ENCODE measurements at regions not wholly inside any gene's neighbourhood (a gene's known extent, or its start where the extent isn't known, plus 50 kb on each side); places are given as distances from the start of the nearest gene placed in this dataset.

- Histone ChIP-seq H3K4me1 (ENCODE audit: control insufficient read depth, insufficient read depth, low read length) (peaks cover 17% of the 10 kb centered on the region), H3K79me1 (ENCODE audit: low read depth in 1 of 2, low read length in 2 of 2) (no peaks in the 10 kb centered on the region), H4K5ac (ENCODE audit: low read depth, low read length) (no peak overlapping the region), H2BK5ac (ENCODE audit: low read depth, low read length, poor library complexity, severe bottlenecking) (no peak overlapping the region), H2AFZ (replicated peaks; ENCODE audit: low read length, poor library complexity) (no peak overlapping the region), H2BK15ac (ENCODE audit: low read depth, low read length) (no peak overlapping the region), H3K9me1 (ENCODE audit: insufficient read depth, low read length) (peaks cover 15% of the 10 kb centered on the region), H2BK20ac (ENCODE audit: low read depth, low read length) (no peak overlapping the region; the same call in 1 of the 2 replicates), H3K36me3 (ENCODE audit: control insufficient read depth, insufficient read depth, low read length) (no peaks in the 10 kb centered on the region), H3K4me2 (ENCODE audit: low read depth, low read length) (no peak overlapping the region), H2AK5ac (ENCODE audit: low read depth, low read length) (no peak overlapping the region), H4K8ac (ENCODE audit: low read depth in 2 of 2, low read length in 2 of 2) (no peak overlapping the region), H3K4me3 (ENCODE audit: insufficient read depth, low read depth, low read length) (no peak overlapping the region), H3K4ac (ENCODE audit: low read depth, low read length) (peak overlapping the region; percentile 33; the same call in 1 of the 2 replicates), H3K9ac (ENCODE audit: low read depth, low read length) (no peak overlapping the region), H2AK9ac (replicated peaks; ENCODE audit: low read depth, low read length, poor library complexity) (no peak overlapping the region), H2BK120ac (ENCODE audit: low read depth, low read length) (peak overlapping the region; percentile 13; the same call in 1 of the 2 replicates), H3K23ac (ENCODE audit: low read depth, low read length) (no peak overlapping the region), H3K27ac (ENCODE audit: insufficient read depth, low read length) (no peak overlapping the region), H3K14ac (replicated peaks; ENCODE audit: low read depth, low read length) (no peak overlapping the region), H4K20me1 (ENCODE audit: insufficient read depth, low read length) (no peaks in the 10 kb centered on the region), H3K9me3 (ENCODE audit: control insufficient read depth, insufficient read depth, low read length) (no peaks in the 10 kb centered on the region; the same call in 1 of the 2 replicates), H3K18ac (ENCODE audit: low read depth, low read length) (no peak overlapping the region), H3K27me3 (ENCODE audit: control insufficient read depth, insufficient read depth, low read length) (no peaks in the 10 kb centered on the region), H3K56ac (ENCODE audit: extremely low read depth, insufficient read depth, low read length) (no peak overlapping the region), H4K91ac (ENCODE audit: insufficient read depth, low read depth, low read length) (no peak overlapping the region)
- no TSS peak for BruUV-seq (replicated peaks)
- DNase-seq, result no peak
- ChIA-PET POLR2A (ENCODE audit: unreplicated experiment) (no interaction called here), CTCF (no interaction called here)
- WGBS, 2 experiments (ENCODE audit: extremely low coverage in 2 of 2, insufficient read length in 1 of 2), result no CpG with 5 or more reads among the region's 5 CpGs
- TF ChIP-seq RCOR1 (IDR thresholded peaks at IDR 0.05; ENCODE audit: insufficient replicate concordance, low read length), result no peak
- TF ChIP-seq MXI1 (IDR thresholded peaks at IDR 0.05; ENCODE audit: borderline replicate concordance, low read depth, low read length), result no peak
- no peak for TF ChIP-seq SMC3 (IDR thresholded peaks at IDR 0.05; ENCODE audit: low read depth, low read length)
- TF ChIP-seq FOS (IDR thresholded peaks at IDR 0.05; ENCODE audit: low read depth, low read length), result no peak
- TF ChIP-seq CEBPB (IDR thresholded peaks at IDR 0.05; ENCODE audit: low read depth, low read length), result no peak
- no peak for TF ChIP-seq CHD1 (IDR thresholded peaks at IDR 0.05; ENCODE audit: low read depth, low read length)
- TF ChIP-seq, protein P1, sequence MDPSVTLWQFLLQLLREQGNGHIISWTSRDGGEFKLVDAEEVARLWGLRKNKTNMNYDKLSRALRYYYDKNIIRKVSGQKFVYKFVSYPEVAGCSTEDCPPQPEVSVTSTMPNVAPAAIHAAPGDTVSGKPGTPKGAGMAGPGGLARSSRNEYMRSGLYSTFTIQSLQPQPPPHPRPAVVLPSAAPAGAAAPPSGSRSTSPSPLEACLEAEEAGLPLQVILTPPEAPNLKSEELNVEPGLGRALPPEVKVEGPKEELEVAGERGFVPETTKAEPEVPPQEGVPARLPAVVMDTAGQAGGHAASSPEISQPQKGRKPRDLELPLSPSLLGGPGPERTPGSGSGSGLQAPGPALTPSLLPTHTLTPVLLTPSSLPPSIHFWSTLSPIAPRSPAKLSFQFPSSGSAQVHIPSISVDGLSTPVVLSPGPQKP (IDR thresholded peaks at IDR 0.05; ENCODE audit: borderline replicate concordance, low read depth, low read length), result no peak
- intact Hi-C loops (cut with micrococcal nuclease) (loop anchor here (5.0 kb wide), 2 partner anchors 83 to 128 kb away; no protein-coding TSS in a partner anchor), dilution Hi-C loops (cut with HindIII; ENCODE audit: low sequenced_read_pairs, unreplicated experiment) (no loop called here), in situ Hi-C loops (cut with MboI; ENCODE audit: low sequenced_read_pairs) (no loop called here)
- no peak for ATAC-seq (ENCODE audit: low read depth)
Measured at GRCh38 chr9:95379630-95380029, 62.1 kb upstream of the FANCC start.
